Endothelial cell of umbilical vein (primary cell): ENCODE measurements at regions not wholly inside any gene's neighbourhood (a gene's known extent, or its start where the extent isn't known, plus 50 kb on each side); places are given as distances from the start of the nearest gene placed in this dataset.

ENCODE experiments used
- BruUV-seq: library from RNA; stranded (reverse); fragments of 400-500 nt; replicated peaks from 2 replicates; lab custom pipeline; 2021; lab: Mats Ljungman, UMichigan
- CTCF ChIA-PET: fragments of 300-600, 350-600 bp; sonication (Branson Sonifier 250); formaldehyde crosslinking; loops from one replicate; lab custom pipeline; 2021; ENCODE audit warnings: antibody characterized with exemption, inconsistent platforms; lab: Charles Lee
- POLR2A ChIA-PET: fragments of 300-600, 350-600 bp; sonication (Branson Sonifier 250); formaldehyde crosslinking; loops from one replicate; lab custom pipeline; 2021; ENCODE audit warnings: antibody characterized with exemption, inconsistent platforms; lab: Charles Lee
- DNase-seq: peaks from one replicate; pipeline ENCODE4 v3.0.0-alpha.2; 2011; ENCODE audit warnings: low read depth, low spot score
- FAIRE-seq: peaks from 2 replicates; lab custom pipeline; 2011; peaks lifted over from hg19 to GRCh38; lab: Jason Lieb, UNC
- H2AFZ ChIP-seq: 2 replicates; pipeline ENCODE4 v1.6.0; 2012; ENCODE audit warnings: low read depth, low read length, control low read depth, inconsistent platforms
- H3K27ac ChIP-seq: 2 replicates; pipeline ENCODE4 v1.5.1; 2011; ENCODE audit warnings: low read depth, mild to moderate bottlenecking, control low read depth, low read length, moderate library complexity; ENCODE audit not compliant: insufficient read depth
- H3K27me3 ChIP-seq, 2 experiments: 2 replicates each; pipeline versions ENCODE4 v1.6.0 to v1.6.1; 2011; ENCODE audit warnings: low read length in 2 of 2, mixed read lengths in 1 of 2; ENCODE audit not compliant: control insufficient read depth in 2 of 2, insufficient read depth in 2 of 2
- H3K36me3 ChIP-seq, 2 experiments: 2 replicates in 1 of 2; 3 replicates in 1 of 2; pipeline ENCODE4 v1.5.1; 2011; ENCODE audit warnings: low read length in 2 of 2, mild to moderate bottlenecking in 1 of 2, moderate library complexity in 1 of 2; ENCODE audit not compliant: control insufficient read depth in 2 of 2, insufficient read depth in 2 of 2; ENCODE audit errors: extremely low read depth in 1 of 2
- H3K4me1 ChIP-seq: 3 replicates; pipeline ENCODE4 v1.5.1; 2011; ENCODE audit warnings: mild to moderate bottlenecking, low read length; ENCODE audit not compliant: control insufficient read depth, insufficient read depth; ENCODE audit errors: extremely low read depth
- H3K4me2 ChIP-seq: 2 replicates; pipeline ENCODE4 v1.6.1; 2011; ENCODE audit warnings: low read length, control low read depth, mixed read lengths; ENCODE audit not compliant: insufficient read depth
- H3K4me3 ChIP-seq, 3 experiments: fragments of 200-600 bp in 1 of 3; sonication (generic), shearing (Covaris generic) in 1 of 3; replicated peaks in 1 of 3; 2 replicates each; pipeline ENCODE4 v1.5.1; 2011 to 2016; ENCODE audit warnings: control low read depth in 3 of 3, low read length in 3 of 3, mild to moderate bottlenecking in 2 of 3, inconsistent platforms in 1 of 3, low read depth in 1 of 3, moderate library complexity in 1 of 3; ENCODE audit not compliant: insufficient read depth in 1 of 3
- H3K79me2 ChIP-seq: 2 replicates; pipeline ENCODE4 v1.6.0; 2012; ENCODE audit warnings: low read length, inconsistent platforms; ENCODE audit not compliant: control insufficient read depth, insufficient read depth
- H3K9ac ChIP-seq: replicated peaks from 2 replicates; pipeline ENCODE3; 2011; ENCODE audit warnings: low read length, control low read depth; ENCODE audit not compliant: insufficient read depth; ENCODE audit errors: extremely low read depth
- H3K9me1 ChIP-seq: replicated peaks from 3 replicates; pipeline ENCODE4 v1.6.0; 2011; ENCODE audit warnings: mild to moderate bottlenecking, low read length; ENCODE audit not compliant: control insufficient read depth, insufficient read depth; ENCODE audit errors: extremely low read depth
- H3K9me3 ChIP-seq: replicated peaks from 2 replicates; pipeline ENCODE4 v1.5.1; 2012; ENCODE audit warnings: low read length, inconsistent platforms; ENCODE audit not compliant: control insufficient read depth, insufficient read depth
- H4K20me1 ChIP-seq: replicated peaks from 2 replicates; pipeline ENCODE3; 2011; ENCODE audit warnings: mild to moderate bottlenecking, low read length; ENCODE audit not compliant: control insufficient read depth, insufficient read depth; ENCODE audit errors: extremely low read depth
- EZH2 ChIP-seq: IDR thresholded peaks from 2 replicates; pipeline ENCODE4 v1.6.1; 2012; ENCODE audit warnings: borderline replicate concordance, low read depth, mild to moderate bottlenecking, moderate library complexity, low read length, inconsistent platforms; ENCODE audit not compliant: severe bottlenecking
- FOS ChIP-seq: IDR thresholded peaks from 2 replicates; pipeline ENCODE4 v1.6.1; 2011; ENCODE audit warnings: mild to moderate bottlenecking, low read length, moderate library complexity, borderline replicate concordance; ENCODE audit not compliant: insufficient read depth
- GATA2 ChIP-seq: IDR thresholded peaks from 2 replicates; pipeline ENCODE4 v1.7.0; 2011; ENCODE audit warnings: low read depth, mild to moderate bottlenecking, moderate library complexity, mixed read lengths, low read length; ENCODE audit not compliant: insufficient read length, insufficient read depth
- JUN ChIP-seq: IDR thresholded peaks from 2 replicates; pipeline ENCODE4 v1.6.1; 2011; ENCODE audit warnings: borderline replicate concordance, low read depth; ENCODE audit not compliant: insufficient read length, insufficient read depth
- MYC ChIP-seq: IDR thresholded peaks from one replicate; pipeline ENCODE4 v1.6.1; 2011; ENCODE audit warnings: mild to moderate bottlenecking, low read depth, low read length
- POLR2A ChIP-seq: IDR thresholded peaks from 2 replicates; pipeline ENCODE4 v1.6.1; 2012; ENCODE audit warnings: low read depth, mild to moderate bottlenecking, control low read depth, low read length
- POLR2AphosphoS5 ChIP-seq: IDR thresholded peaks from 2 replicates; pipeline ENCODE4 v1.6.1; 2012; ENCODE audit warnings: low read depth, mild to moderate bottlenecking, control low read depth, low read length, moderate library complexity; ENCODE audit not compliant: insufficient read depth
- dilution Hi-C: fragments of 300-500 bp; cut with MboI; formaldehyde crosslinking; loops from one replicate; pipeline ENCODE4 v1.15.0; 2019; ENCODE audit warnings: low sequenced_read_pairs; ENCODE audit not compliant: extremely low pct_ligation_motif_present
- intact Hi-C: fragments of 100-400 bp; cut with micrococcal nuclease; formaldehyde crosslinking; loops from one replicate; pipeline ENCODE4 v1.10.0; 2022
- TF ChIP-seq, protein P1 (sequence below): IDR thresholded peaks from 2 replicates; pipeline ENCODE4 v1.6.1; 2011; ENCODE audit not compliant: insufficient read depth, insufficient read length
- TF ChIP-seq, protein P2 (sequence below), 2 donors: IDR thresholded peaks; 1 replicate in 1 of 2; 2 replicates in 1 of 2; pipeline ENCODE4 v1.5.1; 2011; ENCODE audit warnings: low read length in 2 of 2, mild to moderate bottlenecking in 2 of 2, moderate library complexity in 2 of 2, control low read depth in 1 of 2, inconsistent platforms in 1 of 2, low read depth in 1 of 2; ENCODE audit not compliant: insufficient read depth in 1 of 2; ENCODE audit errors: extremely low read depth in 1 of 2

DNA sequence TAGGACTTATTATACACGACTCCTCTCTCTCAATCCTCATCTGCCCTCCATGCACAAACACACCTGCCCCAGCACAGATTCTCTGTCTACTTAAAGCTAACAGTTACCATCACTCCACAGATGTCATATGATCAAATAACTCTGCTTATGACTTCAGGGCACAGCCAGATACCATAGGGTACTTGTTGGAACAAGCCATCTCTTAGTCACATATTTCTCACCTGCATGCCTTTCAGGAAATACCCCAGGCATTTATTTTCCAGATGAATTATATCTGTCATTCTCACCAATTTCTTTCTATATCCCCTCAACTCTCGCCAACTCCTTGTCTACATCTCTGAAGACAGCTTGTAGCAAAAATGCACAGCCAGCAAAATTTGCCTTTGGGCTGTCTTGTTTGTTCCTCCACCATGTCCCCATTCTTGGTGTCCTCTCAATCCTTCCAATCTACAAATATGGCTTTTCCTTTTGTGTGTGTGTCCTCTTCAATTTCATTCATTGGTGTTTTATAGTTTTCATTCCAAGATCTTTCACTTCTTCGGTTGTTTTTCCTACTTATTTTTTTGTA, 353.9 kb upstream of the CAMK1G start:
- Histone ChIP-seq H2AFZ (no peak overlapping the region), H4K20me1 (no peaks in the 10 kb centered on the region), H3K36me3 (no peaks in the 10 kb centered on the region), H3K9me1 (no peaks in the 10 kb centered on the region), H3K27ac (no peak overlapping the region), H3K4me1 (no peaks in the 10 kb centered on the region), H3K9me3 (no peaks in the 10 kb centered on the region), H3K4me2 (no peak overlapping the region), H3K4me3 (no peak overlapping the region), H3K9ac (no peak overlapping the region), H3K79me2 (no peaks in the 10 kb centered on the region), H3K27me3 (peaks cover 4 to 5% of the 10 kb centered on the region in 2 experiments)
- TF ChIP-seq, protein P1, sequence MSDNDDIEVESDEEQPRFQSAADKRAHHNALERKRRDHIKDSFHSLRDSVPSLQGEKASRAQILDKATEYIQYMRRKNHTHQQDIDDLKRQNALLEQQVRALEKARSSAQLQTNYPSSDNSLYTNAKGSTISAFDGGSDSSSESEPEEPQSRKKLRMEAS = no peak
- no peak for TF ChIP-seq POLR2A
- no peak for TF ChIP-seq FOS
- TF ChIP-seq EZH2 = no peak
- TF ChIP-seq GATA2 = no peak
- TF ChIP-seq MYC = no peak
- TF ChIP-seq POLR2AphosphoS5 = no peak
- no peak for TF ChIP-seq JUN
- TF ChIP-seq, protein P2, sequence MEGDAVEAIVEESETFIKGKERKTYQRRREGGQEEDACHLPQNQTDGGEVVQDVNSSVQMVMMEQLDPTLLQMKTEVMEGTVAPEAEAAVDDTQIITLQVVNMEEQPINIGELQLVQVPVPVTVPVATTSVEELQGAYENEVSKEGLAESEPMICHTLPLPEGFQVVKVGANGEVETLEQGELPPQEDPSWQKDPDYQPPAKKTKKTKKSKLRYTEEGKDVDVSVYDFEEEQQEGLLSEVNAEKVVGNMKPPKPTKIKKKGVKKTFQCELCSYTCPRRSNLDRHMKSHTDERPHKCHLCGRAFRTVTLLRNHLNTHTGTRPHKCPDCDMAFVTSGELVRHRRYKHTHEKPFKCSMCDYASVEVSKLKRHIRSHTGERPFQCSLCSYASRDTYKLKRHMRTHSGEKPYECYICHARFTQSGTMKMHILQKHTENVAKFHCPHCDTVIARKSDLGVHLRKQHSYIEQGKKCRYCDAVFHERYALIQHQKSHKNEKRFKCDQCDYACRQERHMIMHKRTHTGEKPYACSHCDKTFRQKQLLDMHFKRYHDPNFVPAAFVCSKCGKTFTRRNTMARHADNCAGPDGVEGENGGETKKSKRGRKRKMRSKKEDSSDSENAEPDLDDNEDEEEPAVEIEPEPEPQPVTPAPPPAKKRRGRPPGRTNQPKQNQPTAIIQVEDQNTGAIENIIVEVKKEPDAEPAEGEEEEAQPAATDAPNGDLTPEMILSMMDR (IDR thresholded peaks at IDR 0.05; ENCODE audit: extremely low read depth in 1 of 2, insufficient read depth in 1 of 2, low read depth in 1 of 2, low read length in 2 of 2) = no peak
- ChIA-PET CTCF (interaction anchor here (0.9 to 1.7 kb wide), 2 partner anchors 18 to 22 kb away, joined by 5 to 7 read pairs; no protein-coding TSS in a partner anchor), POLR2A (no interaction called here)
- DNase-seq (no peak), FAIRE-seq (no peak)
- no TSS peak for BruUV-seq
- dilution Hi-C loops (no loop called here), intact Hi-C loops (no loop called here)
